Panc1 (cell line): ENCODE measurements at regions not wholly inside any gene's neighbourhood (a gene's known extent, or its start where the extent isn't known, plus 50 kb on each side); places are given as distances from the start of the nearest gene placed in this dataset.
"Not testable (repeated sequence)": the region's sequence is repeated elsewhere in the genome, so short reads cannot be mapped to it uniquely, and the experiment has no call there.

ENCODE experiments used
- ATAC-seq: fragments of 200-7000 bp; cut with Tn5 transposase; 2 replicates; pipeline ENCODE4 v1.9.1; 2020; ENCODE audit warnings: mild to moderate bottlenecking, moderate library complexity
- BruUV-seq: library from RNA; stranded (reverse); fragments of 400-500 nt; replicated peaks from 2 replicates; lab custom pipeline; 2021; lab: Mats Ljungman, UMichigan
- CTCF ChIA-PET: fragments of 300-600 bp; sonication (Branson Sonifier 250); formaldehyde crosslinking; loops from one replicate; lab custom pipeline; 2022; ENCODE audit warnings: antibody characterized with exemption; lab: Charles Lee
- POLR2A ChIA-PET: fragments of 300-600 bp; sonication (Branson Sonifier 250); formaldehyde crosslinking; loops from one replicate; lab custom pipeline; 2022; ENCODE audit warnings: antibody characterized with exemption; lab: Charles Lee
- DNase-seq: peaks from one replicate; pipeline ENCODE4 v3.0.0-alpha.2; 2010; ENCODE audit warnings: low read depth, low spot score
- H3K27ac ChIP-seq: 2 replicates; pipeline ENCODE4 v1.5.1; 2011; ENCODE audit warnings: mild to moderate bottlenecking, low read length, inconsistent platforms
- H3K27me3 ChIP-seq: fragments of 200-500 bp; sonication (Bioruptor generic); 2 replicates; pipeline ENCODE4 v1.6.0; 2014; ENCODE audit warnings: low read length, inconsistent platforms; ENCODE audit not compliant: control insufficient read depth, insufficient read depth
- H3K36me3 ChIP-seq: fragments of 200-500 bp; sonication (Bioruptor generic); 2 replicates; pipeline ENCODE4 v1.5.1; 2014; ENCODE audit warnings: inconsistent platforms, mild to moderate bottlenecking, low read length, moderate library complexity; ENCODE audit not compliant: control insufficient read depth, insufficient read depth
- H3K4me1 ChIP-seq: 2 replicates; pipeline ENCODE4 v1.5.1; 2011; ENCODE audit warnings: inconsistent platforms, mild to moderate bottlenecking, low read length, moderate library complexity; ENCODE audit not compliant: control insufficient read depth, insufficient read depth
- H3K4me3 ChIP-seq, 2 experiments: 2 replicates each; pipeline ENCODE4 v1.5.1; 2011 to 2012; ENCODE audit warnings: low read depth in 2 of 2, low read length in 2 of 2, mild to moderate bottlenecking in 2 of 2, inconsistent platforms in 1 of 2, moderate library complexity in 1 of 2
- H3K9me3 ChIP-seq: fragments of 200-500 bp; sonication (Bioruptor generic); 2 replicates; pipeline ENCODE4 v1.5.1; 2014; ENCODE audit warnings: low read depth, mild to moderate bottlenecking, inconsistent platforms, low read length, moderate library complexity; ENCODE audit not compliant: control insufficient read depth, insufficient read depth
- POLR2AphosphoS5 ChIP-seq: IDR thresholded peaks from 2 replicates; pipeline ENCODE4 v1.6.1; 2012; ENCODE audit warnings: mild to moderate bottlenecking, low read depth, low read length, moderate library complexity
- SIN3A ChIP-seq: IDR thresholded peaks from 2 replicates; pipeline ENCODE4 v1.6.1; 2012; ENCODE audit warnings: low read depth, mild to moderate bottlenecking, low read length, moderate library complexity, borderline replicate concordance; ENCODE audit not compliant: insufficient read depth
- TCF7L2 ChIP-seq: IDR thresholded peaks from 2 replicates; pipeline ENCODE4 v1.6.1; 2011; ENCODE audit warnings: mild to moderate bottlenecking, low read depth, low read length, inconsistent platforms
- in situ Hi-C: cut with HindIII; loops from 2 replicates; pipeline ENCODE4 v1.10.0; 2016; ENCODE audit warnings: low sequenced_read_pairs, low pct_unique_long_range_greater_than_20kb
- intact Hi-C: fragments of 100-400 bp; cut with micrococcal nuclease; formaldehyde crosslinking; loops from one replicate; pipeline ENCODE4 v1.10.0; 2022; ENCODE audit not compliant: unreplicated experiment
- TF ChIP-seq, protein P1 (sequence below): fragments of 450-650 bp; IDR thresholded peaks from 2 replicates; pipeline ENCODE4 v1.5.1; 2017; ENCODE audit warnings: mild to moderate bottlenecking
- TF ChIP-seq, protein P2 (sequence below), 2 experiments: IDR thresholded peaks; 2 replicates each; pipeline ENCODE4 v1.6.1; 2011 to 2012; ENCODE audit warnings: low read depth in 2 of 2, control low read depth in 1 of 2, low read length in 1 of 2, mild to moderate bottlenecking in 1 of 2, moderate library complexity in 1 of 2; ENCODE audit not compliant: insufficient read depth in 1 of 2

DNA sequence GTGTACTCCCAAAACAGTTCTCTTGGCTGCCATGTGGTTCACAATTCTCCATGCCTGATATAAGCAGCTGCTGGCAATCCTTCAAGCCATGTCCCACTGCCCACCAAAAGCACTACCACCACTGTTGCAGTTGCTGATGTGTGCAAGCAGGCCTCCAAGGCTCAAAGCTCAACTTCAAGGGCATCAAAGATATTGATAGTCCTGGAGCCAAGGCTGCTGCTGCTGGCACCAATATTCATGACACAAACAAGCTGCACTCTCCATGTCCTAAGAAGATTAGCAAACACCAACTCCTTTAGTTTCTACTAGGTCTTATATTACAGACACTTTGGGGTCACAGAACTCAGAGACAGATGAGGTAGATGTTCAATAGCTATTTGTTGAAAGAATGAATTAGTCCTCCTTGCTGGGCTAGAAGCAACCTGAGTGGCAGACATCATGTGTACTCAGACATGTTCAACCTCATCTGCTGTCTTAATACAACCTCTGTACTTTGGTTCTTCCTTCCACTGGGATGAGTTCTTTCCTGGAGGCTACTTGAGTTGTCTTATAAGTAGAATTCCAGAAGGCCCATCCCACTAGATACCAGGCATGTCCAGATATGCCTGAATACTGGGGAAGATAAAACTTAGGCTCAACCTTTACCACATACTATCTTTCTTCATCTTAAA is 104.5 kb upstream of the UGP2 start:
- TF ChIP-seq POLR2AphosphoS5: no peak
- TF ChIP-seq SIN3A: no peak
- TF ChIP-seq, protein P1, sequence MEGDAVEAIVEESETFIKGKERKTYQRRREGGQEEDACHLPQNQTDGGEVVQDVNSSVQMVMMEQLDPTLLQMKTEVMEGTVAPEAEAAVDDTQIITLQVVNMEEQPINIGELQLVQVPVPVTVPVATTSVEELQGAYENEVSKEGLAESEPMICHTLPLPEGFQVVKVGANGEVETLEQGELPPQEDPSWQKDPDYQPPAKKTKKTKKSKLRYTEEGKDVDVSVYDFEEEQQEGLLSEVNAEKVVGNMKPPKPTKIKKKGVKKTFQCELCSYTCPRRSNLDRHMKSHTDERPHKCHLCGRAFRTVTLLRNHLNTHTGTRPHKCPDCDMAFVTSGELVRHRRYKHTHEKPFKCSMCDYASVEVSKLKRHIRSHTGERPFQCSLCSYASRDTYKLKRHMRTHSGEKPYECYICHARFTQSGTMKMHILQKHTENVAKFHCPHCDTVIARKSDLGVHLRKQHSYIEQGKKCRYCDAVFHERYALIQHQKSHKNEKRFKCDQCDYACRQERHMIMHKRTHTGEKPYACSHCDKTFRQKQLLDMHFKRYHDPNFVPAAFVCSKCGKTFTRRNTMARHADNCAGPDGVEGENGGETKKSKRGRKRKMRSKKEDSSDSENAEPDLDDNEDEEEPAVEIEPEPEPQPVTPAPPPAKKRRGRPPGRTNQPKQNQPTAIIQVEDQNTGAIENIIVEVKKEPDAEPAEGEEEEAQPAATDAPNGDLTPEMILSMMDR: no peak
- TF ChIP-seq, protein P2, sequence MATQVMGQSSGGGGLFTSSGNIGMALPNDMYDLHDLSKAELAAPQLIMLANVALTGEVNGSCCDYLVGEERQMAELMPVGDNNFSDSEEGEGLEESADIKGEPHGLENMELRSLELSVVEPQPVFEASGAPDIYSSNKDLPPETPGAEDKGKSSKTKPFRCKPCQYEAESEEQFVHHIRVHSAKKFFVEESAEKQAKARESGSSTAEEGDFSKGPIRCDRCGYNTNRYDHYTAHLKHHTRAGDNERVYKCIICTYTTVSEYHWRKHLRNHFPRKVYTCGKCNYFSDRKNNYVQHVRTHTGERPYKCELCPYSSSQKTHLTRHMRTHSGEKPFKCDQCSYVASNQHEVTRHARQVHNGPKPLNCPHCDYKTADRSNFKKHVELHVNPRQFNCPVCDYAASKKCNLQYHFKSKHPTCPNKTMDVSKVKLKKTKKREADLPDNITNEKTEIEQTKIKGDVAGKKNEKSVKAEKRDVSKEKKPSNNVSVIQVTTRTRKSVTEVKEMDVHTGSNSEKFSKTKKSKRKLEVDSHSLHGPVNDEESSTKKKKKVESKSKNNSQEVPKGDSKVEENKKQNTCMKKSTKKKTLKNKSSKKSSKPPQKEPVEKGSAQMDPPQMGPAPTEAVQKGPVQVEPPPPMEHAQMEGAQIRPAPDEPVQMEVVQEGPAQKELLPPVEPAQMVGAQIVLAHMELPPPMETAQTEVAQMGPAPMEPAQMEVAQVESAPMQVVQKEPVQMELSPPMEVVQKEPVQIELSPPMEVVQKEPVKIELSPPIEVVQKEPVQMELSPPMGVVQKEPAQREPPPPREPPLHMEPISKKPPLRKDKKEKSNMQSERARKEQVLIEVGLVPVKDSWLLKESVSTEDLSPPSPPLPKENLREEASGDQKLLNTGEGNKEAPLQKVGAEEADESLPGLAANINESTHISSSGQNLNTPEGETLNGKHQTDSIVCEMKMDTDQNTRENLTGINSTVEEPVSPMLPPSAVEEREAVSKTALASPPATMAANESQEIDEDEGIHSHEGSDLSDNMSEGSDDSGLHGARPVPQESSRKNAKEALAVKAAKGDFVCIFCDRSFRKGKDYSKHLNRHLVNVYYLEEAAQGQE (IDR thresholded peaks at IDR 0.05; ENCODE audit: insufficient read depth in 1 of 2, low read depth in 2 of 2, low read length in 1 of 2): no peak
- TF ChIP-seq TCF7L2: no peak
- no TSS peak for BruUV-seq
- in situ Hi-C loops: no loop called here
- Histone ChIP-seq H3K27ac (no peak overlapping the region), H3K27me3 (peaks cover 3% of the 10 kb centered on the region; the same call in 1 of the 2 replicates), H3K4me3 (no peak overlapping the region), H3K36me3 (no peaks in the 10 kb centered on the region), H3K9me3 (no peaks in the 10 kb centered on the region), H3K4me1 (no peaks in the 10 kb centered on the region)
- ATAC-seq (no peak), DNase-seq (no peak)
- CTCF ChIA-PET: no interaction called here
- POLR2A ChIA-PET: no interaction called here
- intact Hi-C loops: no loop called here

DNA sequence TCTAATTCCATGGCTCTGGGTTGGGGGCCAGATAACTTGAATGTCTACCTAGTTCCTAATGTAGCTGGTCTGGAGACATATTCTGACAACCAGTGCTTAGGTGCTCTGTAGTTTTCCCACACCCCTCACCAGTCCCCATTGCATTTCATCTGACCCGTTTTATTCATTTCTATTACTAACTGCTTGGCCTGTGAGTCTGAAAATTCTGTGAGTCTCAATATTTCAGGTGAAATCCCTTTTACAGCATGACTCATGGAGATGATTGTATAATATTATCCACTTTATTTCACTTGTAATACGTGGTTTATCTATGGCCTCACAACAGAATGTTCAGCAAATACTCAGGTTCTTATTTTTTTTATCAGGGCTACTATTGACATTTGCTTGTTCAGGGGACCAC is 103.7 kb upstream of the UGP2 start:
- CTCF ChIA-PET: no interaction called here
- no peak for DNase-seq
- H3K36me3 ChIP-seq: no peaks in the 10 kb centered on the region
- no TSS peak for BruUV-seq
- H3K9me3 ChIP-seq: no peaks in the 10 kb centered on the region
- ATAC-seq: no peak
- in situ Hi-C loops (no loop called here), intact Hi-C loops (no loop called here)
- peaks cover 3% of the 10 kb centered on the region; the same call in 1 of the 2 replicates for H3K27me3 ChIP-seq
- POLR2A ChIA-PET: no interaction called here
- no peak overlapping the region for H3K4me3 ChIP-seq
- H3K27ac ChIP-seq: no peak overlapping the region
- TF ChIP-seq TCF7L2 (no peak), POLR2AphosphoS5 (no peak), SIN3A (no peak)
- TF ChIP-seq, protein P1: no peak
- TF ChIP-seq, protein P2 (IDR thresholded peaks at IDR 0.05; ENCODE audit: insufficient read depth in 1 of 2, low read depth in 2 of 2, low read length in 1 of 2): no peak
- no peaks in the 10 kb centered on the region for H3K4me1 ChIP-seq

DNA sequence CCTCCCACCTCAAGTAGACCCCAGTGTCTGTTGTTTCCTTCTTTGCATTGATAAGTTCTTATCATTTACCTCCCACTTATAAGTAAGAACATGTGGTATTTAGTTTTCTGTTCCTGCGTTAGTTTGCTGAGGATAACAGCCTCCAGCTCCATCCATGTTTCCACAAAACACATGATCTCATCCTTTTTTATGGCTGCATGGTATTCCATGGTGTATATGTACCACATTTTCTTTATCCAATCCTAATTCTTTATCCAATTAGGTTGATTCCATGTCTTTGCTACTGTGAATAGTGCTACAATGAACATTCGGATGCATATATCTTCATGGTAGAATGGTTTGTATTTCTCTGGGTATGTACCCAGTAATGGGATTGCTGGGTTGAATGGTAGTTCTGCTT is 102.5 kb upstream of the UGP2 start:
- H3K4me3 ChIP-seq, H3K27ac ChIP-seq, BruUV-seq, POLR2A ChIA-PET, H3K27me3 ChIP-seq, ATAC-seq, H3K36me3 ChIP-seq, H3K4me1 ChIP-seq, CTCF ChIA-PET, DNase-seq, in situ Hi-C loops, H3K9me3 ChIP-seq, intact Hi-C loops: not testable (repeated sequence)
